K562 (cell line): ENCODE measurements at regions not wholly inside any gene's neighbourhood (a gene's known extent, or its start where the extent isn't known, plus 50 kb on each side); places are given as distances from the start of the nearest gene placed in this dataset.
A peak's percentile ranks its signal among the peaks of the same experiment; 100 is the strongest.

Experiments used
- ATAC-seq: fragments of 200-7000 bp; cut with Tn5 transposase; 3 replicates; pipeline ENCODE4 v1.9.1; 2020; ENCODE audit warnings: moderate library complexity
- BruUV-seq: library from RNA; stranded (reverse); fragments of 400-500 nt; replicated peaks from 2 replicates; lab custom pipeline; 2021; lab: Mats Ljungman, UMichigan
- CTCF ChIA-PET: fragments of 300-600 bp; formaldehyde crosslinking; extraction: SDS; loops from one replicate; lab custom pipeline; 2021; ENCODE audit warnings: low intra/inter-chr PET ratio; lab: Yijun Ruan, JAX
- POLR2A ChIA-PET: fragments of 300-600, 350-650 bp; sonication (Branson Sonifier 250); formaldehyde crosslinking; extraction: SDS; loops from one replicate; lab custom pipeline; 2021; ENCODE audit warnings: antibody characterized with exemption, inconsistent platforms; lab: Yijun Ruan, JAX
- DNase-seq, 4 experiments: peaks; one replicate each; pipeline versions ENCODE4 v3.0.0 to v3.0.0-alpha.2; 2011 to 2018; ENCODE audit warnings: low spot score in 3 of 4, mixed read lengths in 3 of 4; ENCODE audit errors: extremely low read depth in 1 of 4
- FAIRE-seq: peaks from 2 replicates; lab custom pipeline; 2011; peaks lifted over from hg19 to GRCh38; lab: Jason Lieb, UNC
- H2AFZ ChIP-seq: 2 replicates; pipeline ENCODE4 v1.6.0; 2011; ENCODE audit warnings: low read depth, low read length, control low read depth, inconsistent platforms
- H3K27ac ChIP-seq: fragments of 200-600 bp; 3 replicates; pipeline ENCODE4 v1.8.0; 2011; ENCODE audit warnings: low read depth, mild to moderate bottlenecking, control low read depth, inconsistent platforms, low read length, moderate library complexity, mixed read lengths; ENCODE audit errors: extremely low read depth
- H3K27me3 ChIP-seq, 2 experiments: fragments of 300-600 bp in 1 of 2; 2 replicates in 1 of 2; 3 replicates in 1 of 2; pipeline versions ENCODE4 v1.6.0 to v1.8.0; 2011; ENCODE audit warnings: inconsistent platforms in 2 of 2, low read length in 2 of 2, mild to moderate bottlenecking in 1 of 2, mixed read lengths in 1 of 2, moderate library complexity in 1 of 2; ENCODE audit not compliant: control insufficient read depth in 2 of 2, insufficient read depth in 2 of 2
- H3K36me3 ChIP-seq: fragments of 300-600 bp; 3 replicates; pipeline ENCODE4 v1.8.0; 2011; ENCODE audit warnings: mild to moderate bottlenecking, low read length, inconsistent platforms; ENCODE audit not compliant: control insufficient read depth, insufficient read depth
- H3K4me1 ChIP-seq, 2 experiments: fragments of 200-600 bp in 1 of 2; replicated peaks in 1 of 2; 2 replicates in 1 of 2; 3 replicates in 1 of 2; pipeline versions ENCODE4 v1.5.1 to v1.8.0; 2011; ENCODE audit warnings: inconsistent platforms in 2 of 2, low read length in 2 of 2, mild to moderate bottlenecking in 1 of 2, mixed read lengths in 1 of 2, moderate library complexity in 1 of 2; ENCODE audit not compliant: control insufficient read depth in 2 of 2, insufficient read depth in 2 of 2
- H3K4me2 ChIP-seq: 2 replicates; pipeline ENCODE4 v1.6.1; 2011; ENCODE audit warnings: low read length, control low read depth, inconsistent platforms, mixed read lengths; ENCODE audit not compliant: insufficient read depth
- H3K4me3 ChIP-seq: fragments of 200-600 bp; sonication (generic), shearing (Covaris generic); 2 replicates; pipeline ENCODE4 v1.5.1; 2016; ENCODE audit warnings: control low read depth, inconsistent platforms
- H3K79me2 ChIP-seq: fragments of 200-600 bp; 3 replicates; pipeline ENCODE4 v1.8.0; 2011; ENCODE audit warnings: low read length, inconsistent platforms; ENCODE audit not compliant: control insufficient read depth, insufficient read depth
- H3K9ac ChIP-seq, 2 experiments: 2 replicates each; pipeline versions ENCODE4 v1.6.0 to v1.6.1; 2011; ENCODE audit warnings: low read depth in 2 of 2, low read length in 2 of 2, control low read depth in 1 of 2, inconsistent platforms in 1 of 2, mild to moderate bottlenecking in 1 of 2, mixed read lengths in 1 of 2; ENCODE audit not compliant: insufficient read depth in 1 of 2
- H3K9me1 ChIP-seq: one replicate; pipeline ENCODE4 v1.6.0; 2011; ENCODE audit warnings: inconsistent platforms, mild to moderate bottlenecking, low read length, moderate library complexity; ENCODE audit not compliant: control insufficient read depth, insufficient read depth
- H3K9me3 ChIP-seq: replicated peaks from 2 replicates; pipeline ENCODE4 v1.5.1; 2011; ENCODE audit warnings: low read depth, low read length, inconsistent platforms; ENCODE audit not compliant: control insufficient read depth, insufficient read depth
- H4K20me1 ChIP-seq: replicated peaks from 2 replicates; pipeline ENCODE4 v1.6.1; 2011; ENCODE audit warnings: low read length, inconsistent platforms, mixed read lengths; ENCODE audit not compliant: control insufficient read depth, insufficient read depth
- CCAR2 ChIP-seq: fragments of 200-400 bp; formaldehyde crosslinking; IDR thresholded peaks from 2 replicates; pipeline ENCODE4 v1.6.1; 2017; ENCODE audit warnings: mild to moderate bottlenecking, low read depth, low read length
- LEF1 ChIP-seq: fragments of 450-650 bp; IDR thresholded peaks from 2 replicates; pipeline ENCODE4 v1.6.1; 2016; ENCODE audit warnings: mild to moderate bottlenecking
- MAZ ChIP-seq, 2 experiments: fragments of 450-650 bp in 1 of 2; sonication (generic) in 1 of 2; formaldehyde crosslinking; IDR thresholded peaks in 1 of 2; conservative IDR thresholded peaks in 1 of 2; 2 replicates each; pipeline versions ENCODE4 v1.4.0 to v1.5.0; 2020; ENCODE audit warnings: mild to moderate bottlenecking in 1 of 2, missing genetic modification reagents in 1 of 2
- MCM2 ChIP-seq: fragments of 450-650 bp; IDR thresholded peaks from 2 replicates; pipeline ENCODE4 v1.6.1; 2017; ENCODE audit warnings: low read depth, mild to moderate bottlenecking
- SNRNP70 ChIP-seq: fragments of 200-400 bp; formaldehyde crosslinking; optimal IDR thresholded peaks from 2 replicates; pipeline ENCODE3; 2017; ENCODE audit warnings: low read depth, low read length
- SPI1 ChIP-seq: IDR thresholded peaks from 2 replicates; pipeline ENCODE4 v1.6.1; 2011; ENCODE audit warnings: low read depth, low read length, control low read depth, borderline replicate concordance
- SRSF9 ChIP-seq: fragments of 200-400 bp; formaldehyde crosslinking; IDR thresholded peaks from 2 replicates; pipeline ENCODE4 v1.6.1; 2017; ENCODE audit warnings: low read depth, low read length, borderline replicate concordance
- TCFL5 ChIP-seq: fragments of 250-450 bp; sonication (Bioruptor Pico); conservative IDR thresholded peaks from 2 replicates; pipeline ENCODE4 v1.6.1; 2021; ENCODE audit warnings: mild to moderate bottlenecking, moderate library complexity, matching md5 sums
- U2AF2 ChIP-seq: fragments of 200-400 bp; formaldehyde crosslinking; optimal IDR thresholded peaks from 2 replicates; pipeline ENCODE3; 2017; ENCODE audit warnings: low read depth, mild to moderate bottlenecking, low read length
- ZNF280A ChIP-seq: fragments of 450-650 bp; IDR thresholded peaks from 2 replicates; pipeline ENCODE4 v1.6.1; 2018; ENCODE audit warnings: mild to moderate bottlenecking, low read depth; ENCODE audit not compliant: partially characterized antibody
- WGBS: fragments of 100-300 bp; shearing (Covaris generic); methylation state at CpG from one replicate; pipeline ENCODE4 v1.1.6; 2016; ENCODE audit warnings: low coverage, mixed read lengths; ENCODE audit not compliant: insufficient coverage; ENCODE audit errors: missing lambda C conversion rate; 5-methylcytosine and 5-hydroxymethylcytosine counted together
- in situ Hi-C: fragments of 300-500 bp; cut with MboI; formaldehyde crosslinking; loops from 4 replicates; pipeline ENCODE4 v1.15.0; 2018; ENCODE audit warnings: inconsistent platforms, mixed read lengths
- intact Hi-C: fragments of 100-400 bp; cut with micrococcal nuclease; formaldehyde crosslinking; loops from 2 replicates; pipeline ENCODE4 v1.14.2; 2022

DNA sequence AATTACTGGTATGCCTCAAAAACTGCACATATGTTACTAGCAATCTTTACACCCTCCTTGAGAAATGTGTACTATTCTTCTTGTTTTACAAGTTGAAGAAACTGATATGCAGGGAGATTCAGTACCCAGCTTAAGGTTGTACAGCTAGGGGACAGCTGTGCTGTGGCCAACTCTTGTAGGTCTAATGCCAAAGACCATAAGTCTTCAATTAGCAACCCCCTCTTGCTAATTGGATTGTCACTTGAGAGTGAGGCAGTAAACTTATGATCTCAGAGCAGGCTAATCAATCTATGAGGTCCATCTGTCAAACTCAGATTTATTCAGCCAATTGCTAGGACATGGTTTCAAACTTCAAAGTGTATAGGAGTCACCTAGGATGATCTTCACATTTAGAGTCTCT is 492.0 kb upstream of the USP24 start (continued):
- TF ChIP-seq MCM2: no peak
- TF ChIP-seq LEF1: no peak
- no peak for TF ChIP-seq U2AF2
- TF ChIP-seq CCAR2: no peak
- no peak for TF ChIP-seq SNRNP70
- TF ChIP-seq ZNF280A: no peak
- TF ChIP-seq MAZ (CRISPR knock-in tag; conservative IDR thresholded peaks at IDR 0.05 in 1 of 2, IDR thresholded peaks at IDR 0.05 in 1 of 2): no peak
- TF ChIP-seq TCFL5 (CRISPR knock-in tag): no peak

GRCh38 chr1:55706397-55706796 is 491.2 kb upstream of the USP24 start:
- H3K4me3 ChIP-seq: no peak overlapping the region
- BruUV-seq: no TSS peak
- WGBS: 0% methylated on average over 1 of the region's 1 CpG
- no peak overlapping the region for H3K27ac ChIP-seq
- no peak overlapping the region for H2AFZ ChIP-seq
- intact Hi-C loops (no loop called here), in situ Hi-C loops (no loop called here)
- POLR2A ChIA-PET: no interaction called here
- DNase-seq (no peak), ATAC-seq (no peak), FAIRE-seq (no peak)
- no peaks in the 10 kb centered on the region for H3K36me3 ChIP-seq
- H3K4me1 ChIP-seq: no peaks in the 10 kb centered on the region
- H3K79me2 ChIP-seq: no peaks in the 10 kb centered on the region
- no peak for TF ChIP-seq SRSF9
- peak; percentile 51; the same call in 1 of the 2 replicates for TF ChIP-seq SPI1
- CTCF ChIA-PET: no interaction called here
- H4K20me1 ChIP-seq: no peaks in the 10 kb centered on the region
- no peak overlapping the region for H3K9ac ChIP-seq
- no peak overlapping the region for H3K4me2 ChIP-seq
- no peaks in the 10 kb centered on the region for H3K9me1 ChIP-seq
- no peaks in the 10 kb centered on the region for H3K9me3 ChIP-seq
- no peaks in the 10 kb centered on the region for H3K27me3 ChIP-seq
